NCI-H1092 treated with DMSO at 0.1 percent for 48 hours (cell line): ENCODE measurements at regions not wholly inside any gene's neighbourhood (a gene's known extent, or its start where the extent isn't known, plus 50 kb on each side); places are given as distances from the start of the nearest gene placed in this dataset.

Experiments used
- DNase-seq: peaks from one replicate; lab custom pipeline; 2025; lab: John Stamatoyannopoulos, UW

- no peak for DNase-seq
Observed at GRCh38 chr9:23441275-23441674, 384.8 kb downstream of the ELAVL2 start.

- no peak for DNase-seq
Observed at GRCh38 chr9:23444658-23445057, 381.4 kb downstream of the ELAVL2 start.

GRCh38 chr9:23447166-23447565, 378.9 kb downstream of the ELAVL2 start:
- no peak for DNase-seq

- no peak for DNase-seq
Observed at GRCh38 chr9:23447944-23448343, 378.1 kb downstream of the ELAVL2 start.

GRCh38 chr9:23451802-23452418, 374.1 kb downstream of the ELAVL2 start:
- DNase-seq = no peak

- no peak for DNase-seq
Observed at GRCh38 chr9:23464275-23464674, 361.8 kb downstream of the ELAVL2 start.

GRCh38 chr9:23467276-23467675, 358.8 kb downstream of the ELAVL2 start:
- no peak for DNase-seq

GRCh38 chr9:23477908-23478307, 348.1 kb downstream of the ELAVL2 start:
- no peak for DNase-seq

GRCh38 chr9:23483566-23483965, 342.5 kb downstream of the ELAVL2 start:
- no peak for DNase-seq

GRCh38 chr9:23492126-23493002, 333.7 kb downstream of the ELAVL2 start:
- DNase-seq = peak; percentile 52

GRCh38 chr9:23493219-23493618, 332.8 kb downstream of the ELAVL2 start:
- DNase-seq = no peak

- no peak for DNase-seq
Observed at GRCh38 chr9:23496489-23497136, 329.4 kb downstream of the ELAVL2 start.

- no peak for DNase-seq
Observed at GRCh38 chr9:23497137-23497504, 328.9 kb downstream of the ELAVL2 start.

- DNase-seq = no peak
Observed at GRCh38 chr9:23502004-23502403, 324.0 kb downstream of the ELAVL2 start.

- no peak for DNase-seq
Observed at GRCh38 chr9:23522952-23523351, 303.1 kb downstream of the ELAVL2 start.

GRCh38 chr9:23524607-23525155, 301.4 kb downstream of the ELAVL2 start:
- DNase-seq = no peak

- no peak for DNase-seq
Observed at GRCh38 chr9:23526806-23527205, 299.2 kb downstream of the ELAVL2 start.

GRCh38 chr9:23532282-23532681, 293.8 kb downstream of the ELAVL2 start:
- DNase-seq = no peak

GRCh38 chr9:23537192-23538066, 288.6 kb downstream of the ELAVL2 start:
- no peak for DNase-seq

GRCh38 chr9:23538067-23538402, 288.0 kb downstream of the ELAVL2 start:
- DNase-seq = no peak

- no peak for DNase-seq
Observed at GRCh38 chr9:23538461-23539003, 287.5 kb downstream of the ELAVL2 start.

- DNase-seq = no peak
Observed at GRCh38 chr9:23539311-23539710, 286.7 kb downstream of the ELAVL2 start.
